ENCODE measurements at regions not wholly inside any gene's neighbourhood (a gene's known extent, or its start where the extent isn't known, plus 50 kb on each side); places are given as distances from the start of the nearest gene placed in this dataset.

DNA sequence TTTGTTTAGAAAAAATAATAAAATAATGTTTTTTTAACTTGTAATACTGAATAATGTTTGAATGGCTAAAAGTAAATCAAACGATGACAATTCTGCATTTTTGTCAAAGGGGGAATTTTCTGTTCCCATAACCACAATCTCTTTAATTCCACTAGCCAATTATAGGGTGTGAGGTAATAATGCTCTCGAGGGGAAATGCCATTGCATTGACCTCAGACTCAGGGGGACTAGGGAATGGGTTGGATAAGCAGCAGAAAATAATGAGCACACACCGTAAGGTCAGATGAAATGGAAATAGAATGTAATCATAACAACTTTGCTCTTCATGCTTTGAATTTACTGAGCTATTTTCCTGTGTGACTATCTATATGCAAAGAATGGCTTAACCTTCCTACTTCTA, 584.7 kb downstream of the RFPL4B start:
- H3K4me3 ChIP-seq, result no peak overlapping the region
- no peak for DNase-seq

DNA sequence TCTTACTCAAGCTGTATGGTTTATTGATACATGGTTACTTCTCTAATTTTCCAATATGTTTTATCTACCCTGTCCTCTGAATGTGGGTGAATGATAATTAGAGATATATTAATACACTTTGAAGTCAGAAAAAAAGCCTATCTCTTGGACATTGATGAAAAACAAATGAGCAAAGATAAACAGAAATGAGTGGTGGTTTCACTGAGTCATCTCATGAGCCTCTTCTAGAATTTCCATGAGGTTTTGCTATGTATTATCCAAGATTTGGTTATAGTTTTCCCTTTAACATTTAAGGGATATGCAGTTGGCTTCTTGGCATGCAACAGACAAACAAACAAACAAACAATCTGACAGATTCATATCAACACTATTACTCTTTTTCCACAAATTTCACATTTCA, 586.8 kb downstream of the RFPL4B start:
- TF ChIP-seq, protein P1, sequence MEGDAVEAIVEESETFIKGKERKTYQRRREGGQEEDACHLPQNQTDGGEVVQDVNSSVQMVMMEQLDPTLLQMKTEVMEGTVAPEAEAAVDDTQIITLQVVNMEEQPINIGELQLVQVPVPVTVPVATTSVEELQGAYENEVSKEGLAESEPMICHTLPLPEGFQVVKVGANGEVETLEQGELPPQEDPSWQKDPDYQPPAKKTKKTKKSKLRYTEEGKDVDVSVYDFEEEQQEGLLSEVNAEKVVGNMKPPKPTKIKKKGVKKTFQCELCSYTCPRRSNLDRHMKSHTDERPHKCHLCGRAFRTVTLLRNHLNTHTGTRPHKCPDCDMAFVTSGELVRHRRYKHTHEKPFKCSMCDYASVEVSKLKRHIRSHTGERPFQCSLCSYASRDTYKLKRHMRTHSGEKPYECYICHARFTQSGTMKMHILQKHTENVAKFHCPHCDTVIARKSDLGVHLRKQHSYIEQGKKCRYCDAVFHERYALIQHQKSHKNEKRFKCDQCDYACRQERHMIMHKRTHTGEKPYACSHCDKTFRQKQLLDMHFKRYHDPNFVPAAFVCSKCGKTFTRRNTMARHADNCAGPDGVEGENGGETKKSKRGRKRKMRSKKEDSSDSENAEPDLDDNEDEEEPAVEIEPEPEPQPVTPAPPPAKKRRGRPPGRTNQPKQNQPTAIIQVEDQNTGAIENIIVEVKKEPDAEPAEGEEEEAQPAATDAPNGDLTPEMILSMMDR (IDR thresholded peaks at IDR 0.05), result no peak
- no peak for TF ChIP-seq POLR2A (IDR thresholded peaks at IDR 0.05)
- Histone ChIP-seq H3K27me3 (no peaks in the 10 kb centered on the region), H3K9me3 (no peaks in the 10 kb centered on the region), H3K36me3 (no peaks in the 10 kb centered on the region), H3K4me3 (no peak overlapping the region), H3K27ac (no peak overlapping the region), H3K4me1 (no peaks in the 10 kb centered on the region)
- DNase-seq, result no peak

More for the DNA sequence above, 584.7 kb downstream of the RFPL4B start:
- TF ChIP-seq, protein P1 (IDR thresholded peaks at IDR 0.05), result no peak
- TF ChIP-seq POLR2A (IDR thresholded peaks at IDR 0.05), result no peak
- Histone ChIP-seq H3K9me3 (no peaks in the 10 kb centered on the region), H3K27me3 (no peaks in the 10 kb centered on the region), H3K4me1 (no peaks in the 10 kb centered on the region), H3K27ac (no peak overlapping the region), H3K36me3 (no peaks in the 10 kb centered on the region)

DNA sequence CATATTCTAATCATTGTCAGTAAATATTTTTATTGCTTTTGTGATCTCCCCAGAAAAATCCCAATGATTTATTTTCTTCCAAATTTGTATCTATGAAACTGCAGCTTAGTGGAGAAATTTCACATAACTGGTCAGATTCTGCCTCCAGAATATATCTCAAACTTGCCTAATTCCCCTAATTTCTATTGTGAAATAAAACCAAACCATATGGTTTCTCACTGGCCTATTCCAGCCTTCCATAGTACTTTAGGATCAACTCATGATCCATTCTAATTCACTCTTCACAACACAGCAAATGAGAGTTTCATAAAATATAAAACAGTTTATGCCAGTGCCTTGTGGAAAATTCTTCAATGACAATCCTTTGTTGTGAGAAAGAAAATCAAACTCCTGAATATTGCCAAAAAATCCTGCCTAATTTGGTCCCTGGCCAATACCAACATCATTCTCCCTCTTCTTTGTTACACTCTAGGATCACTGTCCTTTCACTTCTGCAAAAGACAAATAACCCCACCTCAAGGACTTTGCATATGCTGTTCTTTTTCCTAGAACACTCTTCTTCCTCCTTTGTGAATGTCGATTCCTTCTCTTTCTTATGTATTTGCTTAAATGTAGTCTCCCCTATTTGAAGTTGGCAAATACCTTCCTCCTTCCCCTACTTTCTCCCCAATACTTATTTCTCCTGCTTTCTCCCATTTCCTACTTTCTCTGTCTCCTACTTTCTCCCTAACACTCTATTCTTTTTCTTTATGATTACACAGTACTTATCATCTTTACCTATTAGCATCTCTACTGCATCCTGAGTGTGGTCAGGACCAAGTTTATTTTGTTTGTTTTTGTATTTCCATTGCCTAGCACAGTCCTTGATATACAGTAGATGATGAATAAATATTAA, 587.5 kb downstream of the RFPL4B start:
- H3K27me3 ChIP-seq, result no peaks in the 10 kb centered on the region
- H3K4me1 ChIP-seq, result no peaks in the 10 kb centered on the region
- DNase-seq, result no peak
- no peak overlapping the region for H3K4me3 ChIP-seq
- H3K27ac ChIP-seq, result no peak overlapping the region
- H3K36me3 ChIP-seq, result no peaks in the 10 kb centered on the region
- TF ChIP-seq, protein P1 (IDR thresholded peaks at IDR 0.05), result no peak
- no peak for TF ChIP-seq POLR2A (IDR thresholded peaks at IDR 0.05)
- no peaks in the 10 kb centered on the region for H3K9me3 ChIP-seq

DNA sequence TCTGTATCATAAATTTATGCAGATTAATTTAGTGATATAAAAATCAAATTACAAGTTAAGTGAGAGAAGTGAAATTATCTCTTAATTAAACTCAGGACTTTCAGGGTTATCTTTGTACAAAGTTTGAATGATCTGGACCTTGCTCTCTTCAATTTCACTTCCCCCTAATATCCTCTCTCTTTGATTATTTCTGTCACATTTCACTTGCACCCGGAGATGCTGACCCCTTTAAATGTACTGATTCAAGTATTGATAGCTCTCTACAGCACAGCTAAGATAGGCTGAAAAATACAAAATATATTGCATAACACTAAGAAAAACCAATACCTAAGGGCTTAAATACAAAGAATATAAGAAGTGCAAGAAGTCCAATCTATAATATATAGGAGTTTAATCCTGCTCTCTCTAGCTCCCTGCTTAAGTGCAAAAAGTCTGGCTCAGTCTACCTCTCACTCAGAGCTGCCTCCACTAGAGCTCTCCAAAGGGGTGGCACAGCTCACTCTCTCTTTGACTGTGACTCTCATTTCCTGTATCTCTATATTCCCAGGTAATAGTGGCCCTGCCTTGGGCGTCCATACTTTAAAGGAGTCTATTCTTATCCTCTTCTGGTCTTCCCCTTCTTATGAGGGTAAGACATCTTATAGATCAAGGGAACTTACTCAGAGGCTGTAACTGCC, 588.4 kb downstream of the RFPL4B start:
- DNase-seq, result no peak
- no peaks in the 10 kb centered on the region for H3K27me3 ChIP-seq
- no peaks in the 10 kb centered on the region for H3K36me3 ChIP-seq
- TF ChIP-seq POLR2A (IDR thresholded peaks at IDR 0.05), result no peak
- TF ChIP-seq, protein P1 (IDR thresholded peaks at IDR 0.05), result no peak
- H3K4me3 ChIP-seq, result no peak overlapping the region
- H3K4me1 ChIP-seq, result no peaks in the 10 kb centered on the region
- no peaks in the 10 kb centered on the region for H3K9me3 ChIP-seq
- no peak overlapping the region for H3K27ac ChIP-seq

DNA sequence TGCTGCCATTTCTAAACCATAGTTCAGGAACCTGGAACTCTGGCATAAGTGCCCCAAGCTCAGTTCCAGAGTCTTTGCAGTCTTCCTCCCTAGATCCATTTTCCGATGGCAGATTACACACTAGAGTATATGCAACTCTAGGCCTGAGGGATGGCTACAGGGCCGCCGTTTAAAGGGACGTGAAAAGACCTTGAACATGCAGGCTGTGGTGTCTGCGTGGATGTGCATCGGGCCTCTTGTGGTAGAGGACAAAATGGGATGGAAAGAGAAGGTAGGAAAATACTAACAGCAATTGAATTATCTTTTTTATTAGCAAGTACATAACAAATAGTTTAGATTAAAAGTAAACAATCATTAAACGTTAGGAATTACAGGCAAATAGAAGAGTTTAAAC, 588.9 kb downstream of the RFPL4B start:
- Histone ChIP-seq H3K4me1 (no peaks in the 10 kb centered on the region), H3K9me3 (no peaks in the 10 kb centered on the region), H3K27me3 (no peaks in the 10 kb centered on the region), H3K27ac (no peak overlapping the region), H3K36me3 (no peaks in the 10 kb centered on the region), H3K4me3 (no peak overlapping the region)
- no peak for DNase-seq
- TF ChIP-seq, protein P1 (IDR thresholded peaks at IDR 0.05), result no peak
- TF ChIP-seq POLR2A (IDR thresholded peaks at IDR 0.05), result no peak
